Panc1 (cell line): ENCODE measurements at regions not wholly inside any gene's neighbourhood (a gene's known extent, or its start where the extent isn't known, plus 50 kb on each side); places are given as distances from the start of the nearest gene placed in this dataset.

Source experiments
- ATAC-seq: fragments of 200-7000 bp; cut with Tn5 transposase; 2 replicates; pipeline ENCODE4 v1.9.1; 2020; ENCODE audit warnings: mild to moderate bottlenecking, moderate library complexity
- BruUV-seq: library from RNA; stranded (reverse); fragments of 400-500 nt; replicated peaks from 2 replicates; lab custom pipeline; 2021; lab: Mats Ljungman, UMichigan
- CTCF ChIA-PET: fragments of 300-600 bp; sonication (Branson Sonifier 250); formaldehyde crosslinking; loops from one replicate; lab custom pipeline; 2022; ENCODE audit warnings: antibody characterized with exemption; lab: Charles Lee
- POLR2A ChIA-PET: fragments of 300-600 bp; sonication (Branson Sonifier 250); formaldehyde crosslinking; loops from one replicate; lab custom pipeline; 2022; ENCODE audit warnings: antibody characterized with exemption; lab: Charles Lee
- DNase-seq: peaks from one replicate; pipeline ENCODE4 v3.0.0-alpha.2; 2010; ENCODE audit warnings: low read depth, low spot score
- H3K27ac ChIP-seq: 2 replicates; pipeline ENCODE4 v1.5.1; 2011; ENCODE audit warnings: mild to moderate bottlenecking, low read length, inconsistent platforms
- H3K27me3 ChIP-seq: fragments of 200-500 bp; sonication (Bioruptor generic); 2 replicates; pipeline ENCODE4 v1.6.0; 2014; ENCODE audit warnings: low read length, inconsistent platforms; ENCODE audit not compliant: control insufficient read depth, insufficient read depth
- H3K36me3 ChIP-seq: fragments of 200-500 bp; sonication (Bioruptor generic); 2 replicates; pipeline ENCODE4 v1.5.1; 2014; ENCODE audit warnings: inconsistent platforms, mild to moderate bottlenecking, low read length, moderate library complexity; ENCODE audit not compliant: control insufficient read depth, insufficient read depth
- H3K4me1 ChIP-seq: 2 replicates; pipeline ENCODE4 v1.5.1; 2011; ENCODE audit warnings: inconsistent platforms, mild to moderate bottlenecking, low read length, moderate library complexity; ENCODE audit not compliant: control insufficient read depth, insufficient read depth
- H3K4me3 ChIP-seq, 2 experiments: 2 replicates each; pipeline ENCODE4 v1.5.1; 2011 to 2012; ENCODE audit warnings: low read depth in 2 of 2, low read length in 2 of 2, mild to moderate bottlenecking in 2 of 2, inconsistent platforms in 1 of 2, moderate library complexity in 1 of 2
- H3K9me3 ChIP-seq: fragments of 200-500 bp; sonication (Bioruptor generic); 2 replicates; pipeline ENCODE4 v1.5.1; 2014; ENCODE audit warnings: low read depth, mild to moderate bottlenecking, inconsistent platforms, low read length, moderate library complexity; ENCODE audit not compliant: control insufficient read depth, insufficient read depth
- CTCF ChIP-seq: fragments of 450-650 bp; IDR thresholded peaks from 2 replicates; pipeline ENCODE4 v1.5.1; 2017; ENCODE audit warnings: mild to moderate bottlenecking
- POLR2AphosphoS5 ChIP-seq: IDR thresholded peaks from 2 replicates; pipeline ENCODE4 v1.6.1; 2012; ENCODE audit warnings: mild to moderate bottlenecking, low read depth, low read length, moderate library complexity
- REST ChIP-seq, 2 experiments: IDR thresholded peaks; 2 replicates each; pipeline ENCODE4 v1.6.1; 2011 to 2012; ENCODE audit warnings: low read depth in 2 of 2, control low read depth in 1 of 2, low read length in 1 of 2, mild to moderate bottlenecking in 1 of 2, moderate library complexity in 1 of 2; ENCODE audit not compliant: insufficient read depth in 1 of 2
- SIN3A ChIP-seq: IDR thresholded peaks from 2 replicates; pipeline ENCODE4 v1.6.1; 2012; ENCODE audit warnings: low read depth, mild to moderate bottlenecking, low read length, moderate library complexity, borderline replicate concordance; ENCODE audit not compliant: insufficient read depth
- TCF7L2 ChIP-seq: IDR thresholded peaks from 2 replicates; pipeline ENCODE4 v1.6.1; 2011; ENCODE audit warnings: mild to moderate bottlenecking, low read depth, low read length, inconsistent platforms
- in situ Hi-C: cut with HindIII; loops from 2 replicates; pipeline ENCODE4 v1.10.0; 2016; ENCODE audit warnings: low sequenced_read_pairs, low pct_unique_long_range_greater_than_20kb
- intact Hi-C: fragments of 100-400 bp; cut with micrococcal nuclease; formaldehyde crosslinking; loops from one replicate; pipeline ENCODE4 v1.10.0; 2022; ENCODE audit not compliant: unreplicated experiment

- TF ChIP-seq POLR2AphosphoS5 (no peak), SIN3A (no peak), CTCF (no peak), TCF7L2 (no peak), REST (IDR thresholded peaks at IDR 0.05; ENCODE audit: insufficient read depth in 1 of 2, low read depth in 2 of 2, low read length in 1 of 2) (no peak)
- DNase-seq: no peak
- intact Hi-C loops: no loop called here
- H3K4me3 ChIP-seq: no peak overlapping the region
- no peaks in the 10 kb centered on the region for H3K9me3 ChIP-seq
- CTCF ChIA-PET: no interaction called here
- no peak for ATAC-seq
- no peak overlapping the region for H3K27ac ChIP-seq
- H3K27me3 ChIP-seq: no peaks in the 10 kb centered on the region
- H3K4me1 ChIP-seq: no peaks in the 10 kb centered on the region
- no peaks in the 10 kb centered on the region for H3K36me3 ChIP-seq
- no TSS peak for BruUV-seq
- in situ Hi-C loops: no loop called here
- POLR2A ChIA-PET: no interaction called here
Measured at GRCh38 chr10:2145926-2146478, 408.7 kb upstream of the ADARB2 start.

- BruUV-seq: no TSS peak
- H3K9me3 ChIP-seq: no peaks in the 10 kb centered on the region
- no peak for ATAC-seq
- intact Hi-C loops (no loop called here), in situ Hi-C loops (no loop called here)
- TF ChIP-seq CTCF (no peak), POLR2AphosphoS5 (no peak), SIN3A (no peak), REST (IDR thresholded peaks at IDR 0.05; ENCODE audit: insufficient read depth in 1 of 2, low read depth in 2 of 2, low read length in 1 of 2) (no peak), TCF7L2 (no peak)
- no peaks in the 10 kb centered on the region for H3K36me3 ChIP-seq
- no peak overlapping the region for H3K27ac ChIP-seq
- DNase-seq: no peak
- no peaks in the 10 kb centered on the region for H3K4me1 ChIP-seq
- POLR2A ChIA-PET: no interaction called here
- H3K27me3 ChIP-seq: no peaks in the 10 kb centered on the region
- CTCF ChIA-PET: no interaction called here
- no peak overlapping the region for H3K4me3 ChIP-seq
Measured at GRCh38 chr10:2145491-2145890, 408.2 kb upstream of the ADARB2 start.
